ENCODE measurements at regions not wholly inside any gene's neighbourhood (a gene's known extent, or its start where the extent isn't known, plus 50 kb on each side); places are given as distances from the start of the nearest gene placed in this dataset.

- DNase-seq (ENCODE audit: low read depth in 2 of 2), result no peak
These were observed 84.8 kb downstream of the CPN2 start for GRCh38 chr3:194265996-194266964.

- DNase-seq (ENCODE audit: low read depth in 2 of 2), result no peak
These were observed 83.1 kb downstream of the CPN2 start for GRCh38 chr3:194267744-194268653.

- DNase-seq (ENCODE audit: low read depth in 2 of 2), result no peak
These were observed 82.2 kb downstream of the CPN2 start for GRCh38 chr3:194268654-194269512.

GRCh38 chr3:194269610-194270145 is 81.5 kb downstream of the CPN2 start:
- DNase-seq (ENCODE audit: low read depth in 2 of 2), result no peak

- no peak for DNase-seq (ENCODE audit: low read depth in 2 of 2)
These were observed 80.3 kb downstream of the CPN2 start for GRCh38 chr3:194270627-194271459.

GRCh38 chr3:194271460-194272035 is 79.6 kb downstream of the CPN2 start:
- DNase-seq (ENCODE audit: low read depth in 2 of 2), result no peak

- DNase-seq (ENCODE audit: low read depth in 2 of 2), result no peak
These were observed 78.9 kb downstream of the CPN2 start for GRCh38 chr3:194272221-194272620.

- no peak for DNase-seq (ENCODE audit: low read depth in 2 of 2)
These were observed 78.0 kb downstream of the CPN2 start for GRCh38 chr3:194272861-194273742.

GRCh38 chr3:194273743-194274310 is 77.3 kb downstream of the CPN2 start:
- DNase-seq (ENCODE audit: low read depth in 2 of 2), result no peak

- no peak for DNase-seq (ENCODE audit: low read depth in 2 of 2)
These were observed 76.6 kb downstream of the CPN2 start for GRCh38 chr3:194274424-194275085.

GRCh38 chr3:194275291-194275690 is 75.8 kb downstream of the CPN2 start:
- DNase-seq (ENCODE audit: low read depth in 2 of 2), result no peak

- DNase-seq (ENCODE audit: low read depth in 2 of 2), result no peak
These were observed 75.4 kb downstream of the CPN2 start for GRCh38 chr3:194275721-194276120.

GRCh38 chr3:194276768-194277103 is 74.4 kb downstream of the CPN2 start:
- no peak for DNase-seq (ENCODE audit: low read depth in 2 of 2)

GRCh38 chr3:194277104-194277785 is 73.9 kb downstream of the CPN2 start:
- DNase-seq (ENCODE audit: low read depth in 2 of 2), result no peak

GRCh38 chr3:194277786-194278130 is 73.4 kb downstream of the CPN2 start:
- no peak for DNase-seq (ENCODE audit: low read depth in 2 of 2)

GRCh38 chr3:194278186-194278845 is 72.8 kb downstream of the CPN2 start:
- no peak for DNase-seq (ENCODE audit: low read depth in 2 of 2)

- DNase-seq (ENCODE audit: low read depth in 2 of 2), result no peak
These were observed 72.0 kb downstream of the CPN2 start for GRCh38 chr3:194279101-194279500.
